A673 (cell line): ENCODE measurements at regions not wholly inside any gene's neighbourhood (a gene's known extent, or its start where the extent isn't known, plus 50 kb on each side); places are given as distances from the start of the nearest gene placed in this dataset.

Source experiments
- EZH2 ChIP-seq: fragments of 200-600 bp; sonication (generic); IDR thresholded peaks from 2 replicates; pipeline ENCODE4 v1.6.1; 2017; ENCODE audit warnings: borderline replicate concordance, low read depth, mild to moderate bottlenecking, mixed read lengths, antibody characterized with exemption, low read length; ENCODE audit not compliant: poor library complexity, severe bottlenecking
- TF ChIP-seq, protein P1 (sequence below): fragments of 300-800, 200-600 bp; sonication (generic); conservative IDR thresholded peaks from 2 replicates; pipeline ENCODE4 v1.5.1; 2017; ENCODE audit warnings: low read depth, mild to moderate bottlenecking, antibody characterized with exemption, low read length, moderate library complexity, mixed read lengths

DNA sequence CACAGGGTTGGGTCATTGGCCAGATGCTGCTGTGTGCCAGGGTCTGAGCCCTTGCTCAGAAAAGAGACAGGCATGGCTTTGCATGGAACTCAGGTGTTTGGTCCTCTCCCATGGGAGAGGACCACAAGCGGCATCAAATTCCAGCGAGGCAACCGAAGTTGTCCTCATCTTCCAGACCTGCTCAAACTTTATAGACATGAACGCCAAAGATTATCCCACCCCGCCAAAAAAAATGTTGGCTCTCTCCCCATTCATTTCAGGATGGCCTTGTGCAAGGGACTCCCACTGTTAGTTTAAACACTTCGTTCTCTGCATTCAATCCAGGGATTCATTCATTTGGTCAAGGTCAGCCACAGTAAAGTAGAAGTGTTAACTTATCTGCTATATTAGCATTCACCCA, 360.8 kb upstream of the ZFHX3 start:
- TF ChIP-seq, protein P1, sequence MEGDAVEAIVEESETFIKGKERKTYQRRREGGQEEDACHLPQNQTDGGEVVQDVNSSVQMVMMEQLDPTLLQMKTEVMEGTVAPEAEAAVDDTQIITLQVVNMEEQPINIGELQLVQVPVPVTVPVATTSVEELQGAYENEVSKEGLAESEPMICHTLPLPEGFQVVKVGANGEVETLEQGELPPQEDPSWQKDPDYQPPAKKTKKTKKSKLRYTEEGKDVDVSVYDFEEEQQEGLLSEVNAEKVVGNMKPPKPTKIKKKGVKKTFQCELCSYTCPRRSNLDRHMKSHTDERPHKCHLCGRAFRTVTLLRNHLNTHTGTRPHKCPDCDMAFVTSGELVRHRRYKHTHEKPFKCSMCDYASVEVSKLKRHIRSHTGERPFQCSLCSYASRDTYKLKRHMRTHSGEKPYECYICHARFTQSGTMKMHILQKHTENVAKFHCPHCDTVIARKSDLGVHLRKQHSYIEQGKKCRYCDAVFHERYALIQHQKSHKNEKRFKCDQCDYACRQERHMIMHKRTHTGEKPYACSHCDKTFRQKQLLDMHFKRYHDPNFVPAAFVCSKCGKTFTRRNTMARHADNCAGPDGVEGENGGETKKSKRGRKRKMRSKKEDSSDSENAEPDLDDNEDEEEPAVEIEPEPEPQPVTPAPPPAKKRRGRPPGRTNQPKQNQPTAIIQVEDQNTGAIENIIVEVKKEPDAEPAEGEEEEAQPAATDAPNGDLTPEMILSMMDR = no peak
- TF ChIP-seq EZH2 = no peak
